CD4-positive, alpha-beta T cell (primary cell): ENCODE measurements at regions not wholly inside any gene's neighbourhood (a gene's known extent, or its start where the extent isn't known, plus 50 kb on each side); places are given as distances from the start of the nearest gene placed in this dataset.

Experiments
- ATAC-seq: fragments of 200-7000 bp; cut with Tn5 transposase; one replicate; pipeline ENCODE4 v1.10.0; 2022; ENCODE audit warnings: mild to moderate bottlenecking; ENCODE audit not compliant: poor library complexity
- CTCF ChIA-PET: fragments of 350-600 bp; sonication (Branson Sonifier 250); formaldehyde crosslinking; loops from one replicate; lab custom pipeline; 2021; ENCODE audit warnings: antibody characterized with exemption, inconsistent platforms; lab: Charles Lee
- POLR2A ChIA-PET: fragments of 350-600 bp; sonication (Branson Sonifier 250); formaldehyde crosslinking; loops from one replicate; lab custom pipeline; 2021; ENCODE audit warnings: antibody characterized with exemption, inconsistent platforms; lab: Charles Lee
- DNase-seq, 14 experiments: peaks; one replicate each; pipeline ENCODE4 v3.0.0-alpha.2; 2013 to 2020; ENCODE audit warnings: mixed read lengths in 2 of 14
- H3K27ac ChIP-seq, 2 donors: one replicate each; pipeline versions ENCODE4 v1.5.1 to v1.7.0; 2013; ENCODE audit warnings: low read length in 2 of 2, low read depth in 1 of 2, mild to moderate bottlenecking in 1 of 2
- H3K27me3 ChIP-seq, 2 experiments: 1 replicate in 1 of 2; 2 replicates in 1 of 2; pipeline versions ENCODE4 v1.6.1 to v1.7.0; 2013; ENCODE audit warnings: low read length in 2 of 2, control low read depth in 1 of 2, mild to moderate bottlenecking in 1 of 2, moderate library complexity in 1 of 2; ENCODE audit not compliant: insufficient read depth in 2 of 2, control insufficient read depth in 1 of 2
- H3K36me3 ChIP-seq: one replicate; pipeline ENCODE4 v1.6.1; 2013; ENCODE audit warnings: low read length, control low read depth; ENCODE audit not compliant: insufficient read depth
- H3K4me1 ChIP-seq: one replicate; pipeline ENCODE4 v1.6.1; 2013; ENCODE audit warnings: low read length, control low read depth; ENCODE audit not compliant: insufficient read depth
- H3K4me3 ChIP-seq: one replicate; pipeline ENCODE4 v1.5.1; 2013; ENCODE audit warnings: mild to moderate bottlenecking, low read length, moderate library complexity
- H3K9me3 ChIP-seq, 2 experiments: 1 replicate in 1 of 2; 2 replicates in 1 of 2; pipeline versions ENCODE4 v1.6.1 to v1.7.0; 2013; ENCODE audit warnings: low read length in 2 of 2, mild to moderate bottlenecking in 2 of 2, control low read depth in 1 of 2, moderate library complexity in 1 of 2; ENCODE audit not compliant: control insufficient read depth in 1 of 2, insufficient read depth in 1 of 2
- H3K27ac Mint-ChIP-seq: one replicate; pipeline ENCODE4 v1.8.0; 2020; ENCODE audit warnings: mixed read lengths
- H3K27me3 Mint-ChIP-seq: one replicate; pipeline ENCODE4 v1.8.0; 2021; ENCODE audit warnings: mixed read lengths
- H3K36me3 Mint-ChIP-seq: one replicate; pipeline ENCODE4 v1.8.0; 2021; ENCODE audit warnings: low read depth, mixed read lengths
- H3K4me1 Mint-ChIP-seq: one replicate; pipeline ENCODE4 v1.8.0; 2021; ENCODE audit warnings: low read depth, mixed read lengths
- H3K4me3 Mint-ChIP-seq: one replicate; pipeline ENCODE4 v1.8.0; 2020; ENCODE audit warnings: mild to moderate bottlenecking, mixed read lengths
- H3K9me3 Mint-ChIP-seq: one replicate; pipeline ENCODE4 v1.8.0; 2020; ENCODE audit warnings: mixed read lengths
- CTCF ChIP-seq: fragments of 200-600 bp; IDR thresholded peaks from one replicate; pipeline ENCODE4 v1.8.0; 2022; ENCODE audit warnings: antibody characterized with exemption, mild to moderate bottlenecking
- intact Hi-C, 2 experiments: fragments of 100-400 bp; cut with DNase I in 1 of 2; cut with micrococcal nuclease in 1 of 2; formaldehyde crosslinking; loops; one replicate each; pipeline versions ENCODE4 v1.15.1 to v1.9.0; 2023 to 2025; cut with DNase I, micrococcal nuclease

GRCh38 chr12:90335566-90335965 lies 619.4 kb downstream of the CCER1 start:
- Mint-ChIP-seq H3K27ac (no peak overlapping the region), H3K36me3 (no peaks in the 10 kb centered on the region), H3K27me3 (peaks cover 3% of the 10 kb centered on the region), H3K4me1 (no peaks in the 10 kb centered on the region), H3K4me3 (no peak overlapping the region), H3K9me3 (no peaks in the 10 kb centered on the region)
- no peaks in the 10 kb centered on the region for H3K9me3 ChIP-seq
- ChIA-PET POLR2A (no interaction called here), CTCF (no interaction called here)
- no peak for ATAC-seq
- TF ChIP-seq CTCF = no peak
- H3K27me3 ChIP-seq = no peaks in the 10 kb centered on the region
- no peak for DNase-seq
- H3K4me3 ChIP-seq = no peak overlapping the region
- H3K36me3 ChIP-seq = no peaks in the 10 kb centered on the region
- H3K27ac ChIP-seq = no peak overlapping the region
- intact Hi-C loops = no loop called here
- no peaks in the 10 kb centered on the region for H3K4me1 ChIP-seq

DNA sequence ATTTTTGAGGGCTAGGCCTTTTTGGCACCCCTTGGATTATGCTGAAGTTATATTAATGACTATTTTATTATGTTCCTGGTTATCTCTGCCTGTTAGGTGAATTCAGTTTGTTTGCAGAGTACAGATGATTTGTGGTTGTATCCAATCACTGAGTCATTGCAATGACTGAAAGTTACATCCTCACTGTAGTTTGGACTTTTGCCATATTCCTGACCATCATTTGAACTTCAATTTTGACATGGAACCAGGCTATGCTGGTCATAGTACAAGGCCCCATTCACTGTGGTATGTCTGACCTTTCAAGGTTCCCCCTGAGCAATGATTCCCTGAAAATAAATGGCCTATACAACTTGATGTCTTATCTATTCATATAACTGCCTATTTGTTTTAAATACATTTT lies 621.0 kb downstream of the CCER1 start:
- Histone ChIP-seq H3K9me3 (no peaks in the 10 kb centered on the region), H3K27me3 (no peaks in the 10 kb centered on the region), H3K4me1 (no peaks in the 10 kb centered on the region), H3K27ac (no peak overlapping the region), H3K36me3 (no peaks in the 10 kb centered on the region), H3K4me3 (no peak overlapping the region)
- no peaks in the 10 kb centered on the region for H3K4me1 Mint-ChIP-seq
- ChIA-PET POLR2A (no interaction called here), CTCF (interaction anchor here (1.5 kb wide), 1 partner anchor 9 kb away, joined by 3 read pairs; no protein-coding TSS in a partner anchor)
- H3K27me3 Mint-ChIP-seq = no peaks in the 10 kb centered on the region
- intact Hi-C loops = no loop called here
- no peak for TF ChIP-seq CTCF
- H3K9me3 Mint-ChIP-seq = no peaks in the 10 kb centered on the region
- H3K36me3 Mint-ChIP-seq = no peaks in the 10 kb centered on the region
- ATAC-seq (no peak), DNase-seq (no peak)
- H3K4me3 Mint-ChIP-seq = no peak overlapping the region
- H3K27ac Mint-ChIP-seq = no peak overlapping the region

DNA sequence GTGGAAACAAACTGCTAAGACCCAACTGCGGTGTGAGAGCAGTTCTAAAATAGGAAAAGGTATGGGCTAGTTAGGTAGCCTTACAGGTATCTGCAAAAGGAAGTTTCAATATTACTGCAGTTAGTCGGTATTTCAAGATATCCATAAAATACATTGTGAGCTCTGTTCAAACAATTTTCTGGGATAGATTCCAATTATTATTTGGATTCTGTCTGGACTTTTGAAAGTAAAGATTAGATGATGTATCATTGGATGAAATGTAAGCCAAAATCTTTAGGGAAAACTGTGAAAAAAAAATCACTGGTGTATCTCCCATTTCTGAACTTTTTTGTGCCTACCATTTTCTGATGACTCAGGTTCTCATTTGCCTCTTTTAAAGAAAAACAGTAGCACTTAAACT lies 621.6 kb downstream of the CCER1 start:
- Histone ChIP-seq H3K27me3 (no peaks in the 10 kb centered on the region), H3K9me3 (no peaks in the 10 kb centered on the region), H3K27ac (no peak overlapping the region), H3K4me3 (no peak overlapping the region), H3K4me1 (no peaks in the 10 kb centered on the region), H3K36me3 (no peaks in the 10 kb centered on the region)
- Mint-ChIP-seq H3K27me3 (no peaks in the 10 kb centered on the region), H3K9me3 (no peaks in the 10 kb centered on the region), H3K4me1 (no peaks in the 10 kb centered on the region), H3K4me3 (no peak overlapping the region), H3K36me3 (no peaks in the 10 kb centered on the region), H3K27ac (no peak overlapping the region)
- TF ChIP-seq CTCF = no peak
- no peak for ATAC-seq
- CTCF ChIA-PET = interaction anchor here (1.5 kb wide), 1 partner anchor 9 kb away, joined by 3 read pairs; no protein-coding TSS in a partner anchor
- intact Hi-C loops = no loop called here
- DNase-seq = no peak
- POLR2A ChIA-PET = no interaction called here
